ENCODE measurements at regions not wholly inside any gene's neighbourhood (a gene's known extent, or its start where the extent isn't known, plus 50 kb on each side); places are given as distances from the start of the nearest gene placed in this dataset.

DNA sequence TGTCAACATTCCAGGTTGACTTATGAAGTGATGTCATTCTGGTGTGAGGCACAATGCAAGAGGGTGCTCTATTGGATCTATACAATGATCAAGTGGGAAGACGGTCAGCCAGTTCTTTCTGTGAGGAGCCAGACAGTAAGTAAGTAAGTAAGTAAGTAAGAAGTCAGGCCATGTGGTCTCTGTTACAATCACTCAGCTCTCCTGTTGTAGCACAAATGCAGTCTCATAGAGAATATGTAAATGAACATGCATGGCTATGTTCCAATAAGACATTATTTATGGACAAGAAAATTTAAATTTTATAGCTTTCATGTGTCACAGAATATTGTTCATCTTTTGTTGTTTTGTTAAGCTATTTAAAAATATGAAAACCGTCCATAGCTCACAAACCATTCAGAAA, 399.7 kb downstream of the BTBD3 start:
- TF ChIP-seq GABPA (IDR thresholded peaks at IDR 0.05 in 1 of 2, conservative IDR thresholded peaks at IDR 0.05 in 1 of 2): no peak
- TF ChIP-seq SP1 (IDR thresholded peaks at IDR 0.05): no peak
- no peak for TF ChIP-seq HNF4A (conservative IDR thresholded peaks at IDR 0.05)
- no peak for TF ChIP-seq FOXA2 (IDR thresholded peaks at IDR 0.05)
- TF ChIP-seq, protein P1, sequence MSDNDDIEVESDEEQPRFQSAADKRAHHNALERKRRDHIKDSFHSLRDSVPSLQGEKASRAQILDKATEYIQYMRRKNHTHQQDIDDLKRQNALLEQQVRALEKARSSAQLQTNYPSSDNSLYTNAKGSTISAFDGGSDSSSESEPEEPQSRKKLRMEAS (IDR thresholded peaks at IDR 0.05): no peak
- TF ChIP-seq RAD21 (IDR thresholded peaks at IDR 0.05): no peak
- TF ChIP-seq, protein P2, sequence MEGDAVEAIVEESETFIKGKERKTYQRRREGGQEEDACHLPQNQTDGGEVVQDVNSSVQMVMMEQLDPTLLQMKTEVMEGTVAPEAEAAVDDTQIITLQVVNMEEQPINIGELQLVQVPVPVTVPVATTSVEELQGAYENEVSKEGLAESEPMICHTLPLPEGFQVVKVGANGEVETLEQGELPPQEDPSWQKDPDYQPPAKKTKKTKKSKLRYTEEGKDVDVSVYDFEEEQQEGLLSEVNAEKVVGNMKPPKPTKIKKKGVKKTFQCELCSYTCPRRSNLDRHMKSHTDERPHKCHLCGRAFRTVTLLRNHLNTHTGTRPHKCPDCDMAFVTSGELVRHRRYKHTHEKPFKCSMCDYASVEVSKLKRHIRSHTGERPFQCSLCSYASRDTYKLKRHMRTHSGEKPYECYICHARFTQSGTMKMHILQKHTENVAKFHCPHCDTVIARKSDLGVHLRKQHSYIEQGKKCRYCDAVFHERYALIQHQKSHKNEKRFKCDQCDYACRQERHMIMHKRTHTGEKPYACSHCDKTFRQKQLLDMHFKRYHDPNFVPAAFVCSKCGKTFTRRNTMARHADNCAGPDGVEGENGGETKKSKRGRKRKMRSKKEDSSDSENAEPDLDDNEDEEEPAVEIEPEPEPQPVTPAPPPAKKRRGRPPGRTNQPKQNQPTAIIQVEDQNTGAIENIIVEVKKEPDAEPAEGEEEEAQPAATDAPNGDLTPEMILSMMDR (IDR thresholded peaks at IDR 0.05; ENCODE audit: low read depth, low read length, missing input control): no peak
- no peak for TF ChIP-seq NR2F2 (IDR thresholded peaks at IDR 0.05)
- TF ChIP-seq, protein P3, sequence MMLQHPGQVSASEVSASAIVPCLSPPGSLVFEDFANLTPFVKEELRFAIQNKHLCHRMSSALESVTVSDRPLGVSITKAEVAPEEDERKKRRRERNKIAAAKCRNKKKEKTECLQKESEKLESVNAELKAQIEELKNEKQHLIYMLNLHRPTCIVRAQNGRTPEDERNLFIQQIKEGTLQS (IDR thresholded peaks at IDR 0.05): no peak
- no peak for TF ChIP-seq EGR1 (IDR thresholded peaks at IDR 0.05; ENCODE audit: low read depth in 2 of 2)
- no peak for TF ChIP-seq RXRA (IDR thresholded peaks at IDR 0.05)
- TF ChIP-seq HNF4G (IDR thresholded peaks at IDR 0.05): no peak
- TF ChIP-seq FOXA1 (IDR thresholded peaks at IDR 0.05): no peak
- DNase-seq (ENCODE audit: low spot score): no peak
- H3K4me3 ChIP-seq (ENCODE audit: low read depth in 1 of 3, low read length in 3 of 3): no peak overlapping the region
- H3K27me3 ChIP-seq (ENCODE audit: control insufficient read depth in 4 of 4, insufficient read depth in 4 of 4, low read length in 3 of 4): no peaks in the 10 kb centered on the region
- 92% methylated on average over 2 of the region's 2 CpGs for WGBS
- H3K9ac ChIP-seq (ENCODE audit: low read depth in 1 of 2, low read length in 2 of 2): no peak overlapping the region
- peaks cover 0 to 3% (median 1%) of the 10 kb centered on the region in 4 donors for H3K4me1 ChIP-seq (ENCODE audit: control insufficient read depth in 4 of 4, insufficient read depth in 4 of 4, low read length in 3 of 4)
- no peaks in the 10 kb centered on the region for H3K9me3 ChIP-seq (ENCODE audit: control insufficient read depth in 4 of 4, low read length in 3 of 4)
- H3K36me3 ChIP-seq (ENCODE audit: control insufficient read depth in 4 of 4, insufficient read depth in 3 of 4, low read depth in 1 of 4, low read length in 3 of 4): no peaks in the 10 kb centered on the region
- H3K27ac ChIP-seq (ENCODE audit: low read depth in 1 of 2, low read length in 2 of 2): no peak overlapping the region

DNA sequence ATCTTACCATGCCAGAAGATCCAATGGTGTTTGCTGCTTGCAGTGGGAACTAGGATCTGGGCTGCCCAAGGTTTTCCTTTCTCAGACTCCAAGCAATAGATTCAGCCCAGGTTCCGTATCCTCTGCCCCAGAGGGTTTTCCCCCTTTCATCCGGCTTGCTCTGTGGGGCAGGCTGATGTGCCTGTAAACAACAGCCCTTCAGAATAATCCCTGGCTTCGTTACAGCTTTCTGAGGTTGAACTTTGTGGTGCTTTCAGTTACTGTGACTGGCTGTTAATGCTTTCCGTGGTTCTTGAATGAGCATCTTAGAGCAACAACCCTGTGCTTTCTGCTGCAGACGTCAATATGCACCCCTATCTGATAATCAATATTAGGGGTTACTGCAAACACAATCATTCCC, 400.4 kb downstream of the BTBD3 start:
- no peak for TF ChIP-seq YY1 (IDR thresholded peaks at IDR 0.05)
- no peak for TF ChIP-seq TAF1 (conservative IDR thresholded peaks at IDR 0.05)
- TF ChIP-seq RXRA (IDR thresholded peaks at IDR 0.05): peak in 1 of 2 donors; percentile 45
- TF ChIP-seq HNF4G (IDR thresholded peaks at IDR 0.05): no peak
- TF ChIP-seq HNF4A (conservative IDR thresholded peaks at IDR 0.05): peak in 1 of 2 donors; percentile 29
- TF ChIP-seq, protein P1 (IDR thresholded peaks at IDR 0.05): no peak

DNA sequence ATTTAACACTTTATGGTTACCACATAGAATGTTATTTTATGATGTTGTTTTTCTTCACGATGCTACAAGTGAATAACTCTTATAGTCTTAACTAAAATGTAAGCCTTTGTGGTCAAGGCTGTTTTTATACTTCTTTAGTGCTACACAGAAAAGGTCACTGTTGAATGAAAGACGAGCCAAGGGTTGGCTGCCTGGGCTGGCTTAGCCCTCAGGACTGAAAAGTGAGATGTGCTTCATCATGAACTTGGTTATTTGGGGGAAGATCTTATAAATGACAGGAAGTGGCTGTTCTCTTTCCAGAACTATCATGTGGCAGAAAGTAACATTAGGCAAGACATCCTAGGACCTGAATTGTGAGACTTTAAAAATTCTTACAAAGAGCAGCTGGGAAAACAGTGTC, 404.0 kb downstream of the BTBD3 start:
- Histone ChIP-seq H3K4me1 (ENCODE audit: control insufficient read depth in 4 of 4, insufficient read depth in 4 of 4, low read length in 3 of 4) (peaks cover 0 to 3% (median 0%) of the 10 kb centered on the region in 4 donors), H3K36me3 (ENCODE audit: control insufficient read depth in 4 of 4, insufficient read depth in 3 of 4, low read depth in 1 of 4, low read length in 3 of 4) (no peaks in the 10 kb centered on the region), H3K4me3 (ENCODE audit: low read depth in 1 of 3, low read length in 3 of 3) (no peak overlapping the region), H3K9ac (ENCODE audit: low read depth in 1 of 2, low read length in 2 of 2) (no peak overlapping the region), H3K9me3 (ENCODE audit: control insufficient read depth in 4 of 4, low read length in 3 of 4) (no peaks in the 10 kb centered on the region), H3K27ac (ENCODE audit: low read depth in 1 of 2, low read length in 2 of 2) (no peak overlapping the region), H3K27me3 (ENCODE audit: control insufficient read depth in 4 of 4, insufficient read depth in 4 of 4, low read length in 3 of 4) (no peaks in the 10 kb centered on the region)
- DNase-seq (ENCODE audit: low spot score): no peak
- WGBS: 73% methylated on average over 2 of the region's 2 CpGs
- TF ChIP-seq NR2F2 (IDR thresholded peaks at IDR 0.05) (no peak), RXRA (IDR thresholded peaks at IDR 0.05) (no peak), SP1 (IDR thresholded peaks at IDR 0.05) (no peak), TAF1 (conservative IDR thresholded peaks at IDR 0.05) (no peak)
- TF ChIP-seq, protein P2 (IDR thresholded peaks at IDR 0.05; ENCODE audit: low read depth, low read length, missing input control): no peak
- TF ChIP-seq, protein P1 (IDR thresholded peaks at IDR 0.05): no peak

More for the DNA sequence above, 400.4 kb downstream of the BTBD3 start:
- Histone ChIP-seq H3K4me1 (ENCODE audit: control insufficient read depth in 4 of 4, insufficient read depth in 4 of 4, low read length in 3 of 4) (peaks cover 0 to 3% (median 1%) of the 10 kb centered on the region in 4 donors), H3K4me3 (ENCODE audit: low read depth in 1 of 3, low read length in 3 of 3) (no peak overlapping the region), H3K36me3 (ENCODE audit: control insufficient read depth in 4 of 4, insufficient read depth in 3 of 4, low read depth in 1 of 4, low read length in 3 of 4) (no peaks in the 10 kb centered on the region), H3K27me3 (ENCODE audit: control insufficient read depth in 4 of 4, insufficient read depth in 4 of 4, low read length in 3 of 4) (no peaks in the 10 kb centered on the region), H3K9me3 (ENCODE audit: control insufficient read depth in 4 of 4, low read length in 3 of 4) (no peaks in the 10 kb centered on the region), H3K9ac (ENCODE audit: low read depth in 1 of 2, low read length in 2 of 2) (no peak overlapping the region), H3K27ac (ENCODE audit: low read depth in 1 of 2, low read length in 2 of 2) (no peak overlapping the region)
- no peak for DNase-seq (ENCODE audit: low spot score)
- WGBS: 17% methylated on average over 5 of the region's 5 CpGs
